Mammary epithelial cell (primary cell): ENCODE measurements at regions not wholly inside any gene's neighbourhood (a gene's known extent, or its start where the extent isn't known, plus 50 kb on each side); places are given as distances from the start of the nearest gene placed in this dataset.

Experiments used
- CTCF ChIP-seq, 2 donors: IDR thresholded peaks in 1 of 2; conservative IDR thresholded peaks in 1 of 2; 2 replicates each; pipeline ENCODE4 v1.5.1; 2011 to 2012; ENCODE audit warnings: inconsistent platforms in 2 of 2, low read length in 2 of 2, mild to moderate bottlenecking in 2 of 2, control low read depth in 1 of 2, low read depth in 1 of 2; ENCODE audit not compliant: insufficient read depth in 1 of 2; ENCODE audit errors: extremely low read depth in 1 of 2
- EZH2 ChIP-seq: IDR thresholded peaks from 2 replicates; pipeline ENCODE4 v1.6.1; 2012; ENCODE audit warnings: low read length, inconsistent platforms, borderline replicate concordance

GRCh38 chr6:22499815-22500214 lies 69.6 kb upstream of the HDGFL1 start:
- TF ChIP-seq CTCF (conservative IDR thresholded peaks at IDR 0.05 in 1 of 2, IDR thresholded peaks at IDR 0.05 in 1 of 2; ENCODE audit: extremely low read depth in 1 of 2, insufficient read depth in 1 of 2, low read depth in 1 of 2, low read length in 2 of 2), result no peak
- TF ChIP-seq EZH2, result no peak
